ENCODE measurements at regions not wholly inside any gene's neighbourhood (a gene's known extent, or its start where the extent isn't known, plus 50 kb on each side); places are given as distances from the start of the nearest gene placed in this dataset.

GRCh38 chr18:44171301-44171700, 509.4 kb upstream of the SETBP1 start:
- TF ChIP-seq CTCF (optimal IDR thresholded peaks at IDR 0.05 in 1 of 3, IDR thresholded peaks at IDR 0.05 in 1 of 3, conservative IDR thresholded peaks at IDR 0.05 in 1 of 3; ENCODE audit: extremely low read depth in 1 of 3, insufficient read depth in 2 of 3, low read length in 3 of 3) (no peak), EZH2 (IDR thresholded peaks at IDR 0.05; ENCODE audit: low read length) (no peak)
- no peaks in the 10 kb centered on the region for H3K9me1 ChIP-seq (ENCODE audit: control insufficient read depth, extremely low read depth, insufficient read depth, low read length)
- no peak overlapping the region for H3K4me3 ChIP-seq (ENCODE audit: control insufficient read depth in 2 of 3, extremely low read depth in 1 of 3, insufficient read depth in 2 of 3, low read depth in 1 of 3, low read length in 3 of 3)
- H3K4me1 ChIP-seq (ENCODE audit: control insufficient read depth, extremely low read depth, insufficient read depth, low read length): no peaks in the 10 kb centered on the region
- H3K27ac ChIP-seq (ENCODE audit: control insufficient read depth, insufficient read depth, low read length): no peak overlapping the region
- H4K20me1 ChIP-seq (ENCODE audit: control insufficient read depth, extremely low read depth, insufficient read depth, low read length): no peaks in the 10 kb centered on the region
- no peaks in the 10 kb centered on the region for H3K79me2 ChIP-seq (ENCODE audit: control insufficient read depth, insufficient read depth, low read length)
- dilution Hi-C loops (cut with MboI; ENCODE audit: extremely low pct_ligation_motif_present, low sequenced_read_pairs): no loop called here
- no peak overlapping the region for H3K4me2 ChIP-seq (ENCODE audit: control insufficient read depth, extremely low read depth, insufficient read depth, low read depth, low read length)
- H3K27me3 ChIP-seq (ENCODE audit: control insufficient read depth, extremely low read depth, insufficient read depth, low read length): no peaks in the 10 kb centered on the region
- DNase-seq (ENCODE audit: low read depth, low spot score): no peak
- no peaks in the 10 kb centered on the region for H3K9me3 ChIP-seq (ENCODE audit: control insufficient read depth, low read depth, low read length)
- H3K9ac ChIP-seq (ENCODE audit: control insufficient read depth, extremely low read depth, insufficient read depth, low read length): no peak overlapping the region
- no peaks in the 10 kb centered on the region for H3K36me3 ChIP-seq (ENCODE audit: control insufficient read depth in 2 of 2, extremely low read depth in 1 of 2, insufficient read depth in 2 of 2, low read length in 2 of 2)
- FAIRE-seq: no peak
- H2AFZ ChIP-seq (ENCODE audit: control insufficient read depth, low read length): no peak overlapping the region

- Histone ChIP-seq H4K20me1 (ENCODE audit: control insufficient read depth, extremely low read depth, insufficient read depth, low read length) (no peaks in the 10 kb centered on the region), H3K9me1 (ENCODE audit: control insufficient read depth, extremely low read depth, insufficient read depth, low read length) (no peaks in the 10 kb centered on the region), H3K27me3 (ENCODE audit: control insufficient read depth, extremely low read depth, insufficient read depth, low read length) (no peaks in the 10 kb centered on the region), H2AFZ (ENCODE audit: control insufficient read depth, low read length) (no peak overlapping the region), H3K4me2 (ENCODE audit: control insufficient read depth, extremely low read depth, insufficient read depth, low read depth, low read length) (no peak overlapping the region), H3K9me3 (ENCODE audit: control insufficient read depth, low read depth, low read length) (no peaks in the 10 kb centered on the region), H3K9ac (ENCODE audit: control insufficient read depth, extremely low read depth, insufficient read depth, low read length) (no peak overlapping the region), H3K79me2 (ENCODE audit: control insufficient read depth, insufficient read depth, low read length) (no peaks in the 10 kb centered on the region), H3K27ac (ENCODE audit: control insufficient read depth, insufficient read depth, low read length) (no peak overlapping the region), H3K4me3 (ENCODE audit: control insufficient read depth in 2 of 3, extremely low read depth in 1 of 3, insufficient read depth in 2 of 3, low read depth in 1 of 3, low read length in 3 of 3) (no peak overlapping the region), H3K4me1 (ENCODE audit: control insufficient read depth, extremely low read depth, insufficient read depth, low read length) (no peaks in the 10 kb centered on the region), H3K36me3 (ENCODE audit: control insufficient read depth in 2 of 2, extremely low read depth in 1 of 2, insufficient read depth in 2 of 2, low read length in 2 of 2) (no peaks in the 10 kb centered on the region)
- dilution Hi-C loops (cut with MboI; ENCODE audit: extremely low pct_ligation_motif_present, low sequenced_read_pairs): no loop called here
- DNase-seq (ENCODE audit: low read depth, low spot score) (no peak), FAIRE-seq (no peak)
- TF ChIP-seq CTCF (optimal IDR thresholded peaks at IDR 0.05 in 1 of 3, IDR thresholded peaks at IDR 0.05 in 1 of 3, conservative IDR thresholded peaks at IDR 0.05 in 1 of 3; ENCODE audit: extremely low read depth in 1 of 3, insufficient read depth in 2 of 3, low read length in 3 of 3) (no peak), EZH2 (IDR thresholded peaks at IDR 0.05; ENCODE audit: low read length) (no peak)
Measured at GRCh38 chr18:44175891-44176290, 504.8 kb upstream of the SETBP1 start.

Measured in keratinocyte (primary cell).